H1 (cell line): ENCODE measurements at regions not wholly inside any gene's neighbourhood (a gene's known extent, or its start where the extent isn't known, plus 50 kb on each side); places are given as distances from the start of the nearest gene placed in this dataset.

ENCODE experiments used
- CHD2 ChIP-seq: IDR thresholded peaks from 2 replicates; pipeline ENCODE4 v1.6.1; 2012; ENCODE audit warnings: low read length, improper control_type of control experiment

DNA sequence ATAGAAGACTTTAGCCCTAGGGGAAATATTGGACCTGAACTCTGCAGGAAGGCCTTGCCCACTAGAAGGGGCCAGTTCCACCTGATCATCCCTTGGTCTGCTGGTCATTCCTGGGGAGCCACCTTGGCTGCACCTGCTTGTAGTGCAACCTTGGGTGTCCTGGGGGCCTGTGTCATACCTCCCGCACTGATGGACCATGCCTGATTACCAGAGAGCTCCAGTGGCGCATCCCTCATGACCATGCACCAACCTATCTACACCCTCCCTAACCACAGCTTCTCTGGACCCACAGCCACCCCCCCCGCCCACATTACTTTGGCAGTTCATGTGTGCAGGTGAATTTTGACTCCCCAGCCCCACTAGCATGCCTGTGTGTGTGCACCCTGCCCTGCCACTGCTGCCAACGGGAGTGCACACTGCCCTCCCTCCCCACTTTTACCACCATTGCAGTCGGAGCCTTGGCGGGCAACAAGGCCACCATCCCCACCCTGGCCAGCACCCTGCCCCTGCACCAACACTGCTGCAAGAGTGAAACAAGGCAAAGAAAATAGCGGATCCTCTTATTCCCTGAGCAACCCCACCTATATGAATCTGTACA is 208.1 kb downstream of the FAM47B start (continued):
- no peak for TF ChIP-seq CHD2
